HG03097 (cell line): ENCODE measurements at regions not wholly inside any gene's neighbourhood (a gene's known extent, or its start where the extent isn't known, plus 50 kb on each side); places are given as distances from the start of the nearest gene placed in this dataset.
"Not testable (repeated sequence)": the region's sequence is repeated elsewhere in the genome, so short reads cannot be mapped to it uniquely, and the experiment has no call there.

Source experiments
- ATAC-seq: cut with Tn5 transposase; IDR thresholded peaks from one replicate; pipeline ENCODE4 v1.9.1; 2021; ENCODE audit not compliant: unreplicated experiment, low FRiP score

DNA sequence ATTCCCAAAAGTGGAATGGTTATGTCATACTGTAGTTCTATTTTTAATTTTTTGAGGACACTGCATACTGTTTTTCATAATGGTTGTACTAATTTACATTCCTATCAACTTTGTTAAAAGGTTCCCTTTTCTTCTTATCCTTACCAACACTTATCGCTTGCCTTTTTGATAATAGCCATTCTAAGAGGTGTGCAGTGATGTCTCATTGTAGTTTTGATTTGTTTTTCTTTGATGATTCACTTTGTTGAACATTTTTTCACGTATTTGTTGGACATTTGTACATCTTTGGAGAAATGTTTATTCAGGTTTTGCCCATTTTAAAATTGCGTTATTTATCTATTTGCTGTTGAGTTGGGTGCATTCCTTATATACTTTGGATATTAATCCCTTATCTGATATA is 188.8 kb upstream of the SPRY2 start:
- ATAC-seq, result no peak

DNA sequence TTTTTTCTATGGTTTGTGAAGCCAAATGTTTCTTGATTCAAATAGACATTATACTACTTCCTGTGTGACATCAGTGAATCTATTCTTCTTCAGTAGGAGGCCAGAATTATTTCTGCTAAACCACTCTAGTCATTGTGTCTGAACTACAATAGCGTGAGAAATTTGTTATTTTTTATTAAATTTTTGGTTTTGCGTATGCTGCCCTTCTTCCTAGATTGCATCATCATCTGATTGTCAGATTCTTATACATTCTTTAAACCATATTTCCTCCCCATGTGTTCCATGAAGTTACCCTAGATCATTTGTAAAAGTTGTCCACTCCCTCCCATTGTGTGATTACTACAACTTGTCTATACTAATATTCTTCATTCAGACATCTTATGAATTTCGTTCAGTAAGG is 187.8 kb upstream of the SPRY2 start:
- no peak for ATAC-seq

DNA sequence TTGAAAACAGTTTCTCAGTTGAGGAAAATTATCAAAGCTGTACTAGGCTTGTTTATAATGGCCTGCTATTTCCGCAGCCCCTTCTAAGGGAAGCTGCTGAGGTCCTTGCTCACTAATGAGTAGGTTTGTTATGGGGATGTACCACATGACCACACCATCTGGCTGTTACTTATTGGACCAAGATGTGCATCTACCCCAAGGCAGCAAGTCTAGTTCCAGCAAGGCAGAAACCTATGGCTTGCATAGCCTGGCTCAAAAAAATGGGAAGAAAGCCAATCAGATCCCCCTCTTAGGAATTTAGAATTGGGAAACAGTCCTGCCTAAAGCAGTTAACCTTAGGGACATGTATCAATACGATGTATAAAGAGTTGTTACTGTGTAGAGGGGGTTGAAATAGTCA is 186.5 kb upstream of the SPRY2 start:
- ATAC-seq, result no peak

DNA sequence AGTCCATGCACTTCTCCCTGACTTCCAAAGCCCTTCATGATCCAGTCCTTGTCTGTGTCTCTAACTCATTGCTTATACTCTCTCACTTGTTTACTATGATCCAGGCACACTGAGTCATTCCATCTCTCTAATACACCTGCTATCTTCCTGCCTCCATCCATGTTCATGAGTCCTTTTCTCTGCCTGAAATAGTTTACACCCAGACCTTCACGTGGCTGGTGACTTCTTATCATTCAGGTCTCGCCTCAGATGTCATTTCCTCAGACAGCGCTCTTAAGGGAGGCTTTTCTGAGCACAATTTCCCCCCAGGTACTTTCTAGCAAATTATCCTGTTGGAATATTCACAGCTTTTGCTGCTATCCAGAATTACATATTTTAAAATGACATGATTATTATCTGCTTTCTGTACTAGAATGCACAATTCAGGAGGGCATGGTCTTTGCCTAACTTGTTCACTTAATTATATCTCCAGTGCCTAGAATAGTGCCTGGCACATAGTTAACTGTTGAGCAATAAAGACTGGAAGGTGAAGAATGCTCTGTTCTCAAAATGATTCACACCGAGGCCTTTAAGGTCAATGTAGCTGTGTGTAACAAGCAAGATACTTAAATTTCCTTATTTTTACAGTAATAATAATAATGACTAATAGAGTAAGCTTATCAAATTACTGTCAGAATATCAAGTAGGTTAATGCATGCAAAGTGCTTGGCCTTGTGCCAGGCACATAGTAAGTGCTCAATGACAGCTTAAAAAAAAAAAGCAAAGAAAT is 183.7 kb upstream of the SPRY2 start:
- ATAC-seq, result no peak

DNA sequence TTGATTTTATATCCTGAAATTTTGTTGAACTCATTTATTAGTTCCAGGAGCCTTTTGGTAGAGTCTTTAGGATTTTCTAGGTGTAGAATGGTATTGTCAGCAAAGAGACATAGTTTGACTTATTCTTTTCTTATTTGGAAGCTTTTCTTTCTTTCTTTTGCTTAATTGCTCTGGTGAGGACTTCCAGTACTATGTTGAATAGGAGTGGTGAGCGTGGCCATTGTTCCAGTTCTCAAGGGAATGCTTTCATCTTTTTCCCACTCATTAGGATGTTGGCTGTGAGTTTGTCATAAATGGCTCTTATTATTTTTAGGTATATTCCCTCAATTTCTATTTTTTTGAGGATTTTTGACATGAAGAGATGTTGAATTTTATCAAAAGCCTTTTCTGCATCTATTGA is 182.2 kb upstream of the SPRY2 start:
- no peak for ATAC-seq

DNA sequence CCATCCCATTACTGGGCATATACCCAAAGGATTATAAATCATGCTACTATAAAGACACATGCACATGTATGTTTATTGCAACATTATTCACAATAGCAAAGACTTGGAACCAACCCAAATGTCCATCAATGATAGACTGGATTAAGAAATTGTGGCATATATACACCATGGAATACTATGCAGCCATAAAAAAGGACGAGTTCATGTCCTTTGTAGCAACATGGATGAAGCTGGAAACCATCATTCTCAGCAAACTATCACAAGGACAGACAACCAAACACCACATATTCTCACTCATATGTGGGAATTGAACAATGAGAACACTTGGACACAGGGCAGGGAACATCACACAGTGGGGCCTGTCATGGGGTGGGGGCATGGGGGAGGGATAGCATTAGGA is 181.5 kb upstream of the SPRY2 start:
- ATAC-seq, result not testable (repeated sequence)

DNA sequence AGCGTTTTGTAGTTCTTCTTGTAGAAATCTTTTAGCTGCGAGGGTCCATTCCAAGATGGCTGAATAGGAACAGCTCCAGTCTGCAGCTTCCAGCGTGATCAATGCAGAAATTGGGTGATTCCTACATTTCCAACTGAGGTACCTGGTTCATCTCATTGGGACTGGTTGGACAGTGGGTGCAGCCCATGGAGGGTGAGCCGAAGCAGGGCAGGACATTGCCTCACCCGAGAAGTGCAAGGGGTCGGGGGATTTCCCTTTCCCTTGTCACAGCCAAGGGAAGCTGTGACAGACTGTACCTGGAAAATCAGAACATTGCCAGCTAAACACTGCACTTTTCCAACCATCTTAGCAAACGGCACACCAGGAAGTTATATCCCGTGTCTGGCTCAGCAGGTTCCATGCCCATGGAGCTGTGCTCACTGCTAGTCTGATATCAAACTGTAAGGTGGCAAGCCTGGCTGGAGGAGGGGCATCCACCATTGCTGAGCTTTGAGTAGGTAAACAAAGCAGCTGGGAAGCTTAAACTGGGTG is 176.0 kb upstream of the SPRY2 start:
- ATAC-seq, result no peak

DNA sequence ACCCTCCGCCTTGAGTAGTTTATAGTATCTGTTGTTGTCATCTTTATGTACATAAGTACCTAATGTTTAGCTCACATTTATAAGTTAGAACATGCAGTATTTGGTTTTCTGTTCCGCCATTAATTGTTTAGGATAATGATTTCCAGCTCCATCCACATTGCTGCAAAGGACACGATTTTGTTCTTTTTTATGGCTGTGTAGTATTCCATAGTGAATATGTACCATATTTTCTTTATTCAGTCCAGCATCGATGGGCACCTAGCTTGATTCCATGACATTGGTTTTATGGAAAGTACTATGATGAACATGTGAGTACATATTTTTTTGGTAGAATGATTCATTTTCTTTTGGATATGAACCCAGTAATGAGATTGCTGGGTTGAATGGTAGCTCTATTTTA is 174.4 kb upstream of the SPRY2 start:
- no peak for ATAC-seq

DNA sequence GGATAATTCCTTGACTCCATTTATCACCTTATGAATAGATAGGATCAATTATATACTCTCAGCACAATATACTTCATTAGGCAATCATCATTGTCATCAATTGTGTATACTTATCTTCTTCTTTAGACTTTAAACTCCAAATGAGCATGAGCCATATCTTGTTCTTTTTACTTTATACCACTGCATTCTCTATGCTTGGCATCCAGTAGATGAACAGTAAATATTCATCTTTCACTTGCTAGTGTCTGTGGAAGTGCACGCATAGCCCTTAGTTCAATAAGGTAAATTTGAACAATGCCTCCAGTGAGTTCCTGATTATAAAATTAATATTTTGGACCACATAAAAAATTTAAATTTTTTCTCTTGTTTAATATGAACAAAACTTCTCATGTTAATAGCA is 172.3 kb upstream of the SPRY2 start:
- ATAC-seq, result no peak

DNA sequence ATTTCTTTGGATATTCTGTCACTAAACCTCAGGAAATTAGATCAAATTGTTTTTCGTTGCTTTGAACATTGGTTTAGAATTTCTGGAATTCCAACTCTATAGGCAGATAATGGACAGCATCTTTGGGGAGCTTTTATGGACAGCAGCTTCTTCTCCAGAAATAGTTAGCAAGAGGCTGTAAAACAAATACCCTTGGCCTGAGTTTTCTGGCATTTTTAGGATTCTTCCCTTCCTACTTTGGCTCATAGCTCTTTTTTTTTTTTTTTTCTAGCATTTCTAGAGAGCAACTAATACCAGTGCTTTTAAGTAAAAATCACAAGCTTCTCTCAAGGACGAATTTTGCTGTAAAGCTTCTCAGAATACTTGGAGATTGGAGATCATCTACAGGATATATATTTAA is 169.8 kb upstream of the SPRY2 start:
- no peak for ATAC-seq

DNA sequence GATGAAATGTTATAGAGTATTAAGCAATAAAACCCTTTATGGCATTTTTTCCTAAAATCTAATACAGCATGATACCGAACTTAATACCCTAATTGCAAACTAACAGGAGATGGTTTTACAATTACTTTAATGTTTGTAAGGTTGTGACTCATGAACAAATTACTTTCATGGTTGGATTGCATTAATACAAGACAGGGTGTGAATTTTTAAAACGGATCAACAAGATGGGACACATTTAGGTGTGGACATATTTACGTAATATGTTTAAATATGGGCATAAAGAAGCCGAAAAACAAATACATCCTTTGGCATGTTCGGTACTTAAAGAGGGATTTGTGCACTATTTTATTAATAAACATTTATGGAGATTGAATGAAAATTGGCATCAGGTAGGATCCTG is 168.3 kb upstream of the SPRY2 start:
- ATAC-seq, result no peak

DNA sequence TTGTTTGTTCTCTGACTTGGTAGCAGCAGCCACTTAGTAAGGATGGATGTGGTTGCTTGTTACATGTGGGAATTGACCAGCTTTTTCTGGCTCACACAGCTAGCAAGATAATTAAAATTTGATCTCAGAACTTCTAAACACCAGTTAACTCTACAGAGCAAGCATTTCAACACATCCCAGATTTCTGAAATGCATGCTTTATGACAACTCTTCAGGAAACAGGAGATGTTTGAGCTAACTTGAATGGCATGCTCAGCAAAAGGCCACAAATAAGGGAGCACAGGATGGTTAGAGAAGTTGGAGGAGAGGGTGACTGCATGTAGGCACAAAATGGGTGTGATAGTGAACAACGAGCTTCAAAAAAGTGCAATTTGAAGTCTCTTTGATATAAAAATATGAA is 167.1 kb upstream of the SPRY2 start:
- ATAC-seq, result no peak

DNA sequence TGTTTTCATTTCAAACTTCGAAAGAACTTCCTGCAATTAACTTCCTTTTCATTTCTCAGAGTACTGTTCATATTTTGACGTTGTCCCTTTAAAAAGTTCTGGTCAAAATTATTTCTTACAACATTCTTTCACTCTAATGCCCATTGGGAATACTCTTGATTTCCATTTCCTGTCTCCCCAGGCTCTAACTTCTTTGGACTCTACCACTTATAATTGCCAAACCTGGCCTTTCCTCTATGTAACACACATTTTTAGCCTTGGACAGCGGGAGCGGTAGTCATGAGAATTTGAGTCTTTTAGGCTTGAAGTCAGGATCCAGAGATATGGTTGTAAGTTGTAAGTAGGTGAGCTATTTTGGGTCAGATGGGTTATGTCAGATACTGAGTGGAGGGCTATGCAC is 163.5 kb upstream of the SPRY2 start:
- no peak for ATAC-seq

DNA sequence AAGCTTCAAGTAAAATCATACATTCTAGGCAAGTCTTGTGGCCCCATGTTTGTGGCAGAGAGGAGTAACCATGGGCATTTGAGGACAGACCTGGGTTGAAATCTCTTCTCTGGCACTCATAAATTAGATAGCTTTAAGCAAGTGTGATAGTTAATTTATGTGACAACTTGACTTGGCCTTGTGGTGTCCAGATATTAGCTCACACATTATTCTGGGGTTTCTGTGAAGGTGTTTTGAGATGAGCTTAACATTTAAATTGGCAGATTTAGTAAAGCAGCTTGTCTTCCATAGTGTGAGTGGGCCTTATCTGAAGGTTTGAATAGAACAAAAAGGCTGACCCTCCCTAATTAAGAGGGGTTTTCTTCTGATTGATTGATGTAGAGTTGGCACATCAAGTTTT is 161.4 kb upstream of the SPRY2 start:
- ATAC-seq, result no peak

DNA sequence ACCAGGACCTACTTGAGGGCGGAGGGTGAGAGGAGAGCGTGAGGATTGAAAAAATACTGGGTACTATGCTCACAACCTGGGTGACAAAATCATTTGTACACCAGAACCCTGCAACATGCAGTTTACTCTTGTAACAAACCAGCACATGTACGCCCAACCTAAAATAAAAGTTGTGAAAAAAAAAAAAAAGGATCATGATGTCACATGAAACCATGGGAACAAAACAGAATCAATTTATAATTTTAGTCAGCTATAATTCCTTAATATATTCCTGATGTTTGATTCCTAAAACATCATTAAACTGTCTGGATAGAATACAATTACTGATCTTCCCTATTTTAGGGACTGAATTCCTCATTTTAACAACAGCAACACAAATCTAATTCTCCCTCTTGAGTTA is 160.6 kb upstream of the SPRY2 start:
- no peak for ATAC-seq

DNA sequence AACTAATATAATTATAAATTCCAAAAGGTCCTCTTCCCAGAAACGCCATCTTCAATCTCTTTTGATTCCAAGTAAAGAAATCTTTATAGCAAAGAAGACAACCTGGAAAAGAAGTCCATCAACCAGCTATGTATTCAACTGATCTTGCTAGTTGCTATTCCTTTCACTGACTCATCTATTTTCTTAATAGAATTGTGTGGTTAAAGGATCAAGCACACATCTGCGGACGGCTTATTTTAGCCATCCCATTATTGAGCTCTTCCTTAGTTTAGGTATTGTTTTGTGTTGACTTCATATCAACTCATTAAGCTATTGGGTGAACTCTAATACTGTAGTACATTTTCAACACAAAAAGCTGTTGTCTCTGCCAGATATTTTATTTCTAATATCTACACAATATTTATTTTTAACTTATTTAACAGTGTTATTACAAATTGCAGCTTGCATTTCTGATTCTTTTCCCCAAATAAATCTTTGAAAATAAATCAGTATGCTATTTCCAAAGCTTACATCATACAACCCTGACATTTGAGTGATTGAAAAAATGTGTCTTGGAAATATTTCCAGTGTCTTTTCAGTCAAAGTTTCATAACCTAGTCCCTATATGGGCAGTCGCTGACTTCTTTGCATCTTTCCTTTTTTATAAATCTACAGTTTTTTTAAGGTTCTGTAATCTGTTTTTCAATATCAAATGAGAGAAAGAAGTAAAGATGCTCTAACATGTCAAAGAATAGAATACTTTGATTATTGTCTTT is 158.8 kb upstream of the SPRY2 start:
- no peak for ATAC-seq

DNA sequence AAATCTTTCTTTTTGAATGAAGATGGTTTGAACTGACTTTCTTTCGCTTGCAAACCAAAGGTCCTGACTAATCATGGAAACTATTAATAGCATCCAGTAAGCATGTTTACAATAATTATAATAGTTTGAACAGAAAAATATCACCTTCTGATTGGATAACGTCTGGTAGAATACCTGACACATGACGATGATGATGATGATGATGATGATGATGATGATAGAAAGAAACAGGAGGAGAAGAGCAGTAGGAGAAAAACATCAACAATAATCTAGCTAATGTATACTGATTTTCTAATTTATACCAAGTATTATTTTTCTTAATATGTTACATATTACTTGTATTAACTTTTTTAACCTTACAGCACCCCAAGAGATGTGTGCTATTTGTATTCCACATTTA is 157.5 kb upstream of the SPRY2 start:
- ATAC-seq, result no peak

DNA sequence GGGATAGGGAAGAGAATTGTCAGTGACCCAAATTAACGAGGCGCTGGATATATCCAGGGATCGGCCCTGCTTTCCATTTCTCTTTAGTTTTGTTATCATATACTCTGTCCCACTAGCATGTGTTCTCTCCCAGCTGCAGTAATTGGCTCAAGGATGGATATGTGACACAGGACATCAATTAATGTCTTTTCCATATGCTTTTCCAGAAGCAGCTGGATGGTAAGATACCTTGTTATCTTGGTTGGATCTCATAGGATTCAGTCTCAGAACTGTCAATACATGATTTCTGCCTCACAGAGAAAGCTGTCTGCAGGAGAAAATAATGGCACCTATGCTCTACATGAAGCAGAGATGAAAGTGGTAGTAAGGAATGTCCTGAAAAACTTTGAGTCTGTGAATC is 157.1 kb upstream of the SPRY2 start:
- no peak for ATAC-seq

DNA sequence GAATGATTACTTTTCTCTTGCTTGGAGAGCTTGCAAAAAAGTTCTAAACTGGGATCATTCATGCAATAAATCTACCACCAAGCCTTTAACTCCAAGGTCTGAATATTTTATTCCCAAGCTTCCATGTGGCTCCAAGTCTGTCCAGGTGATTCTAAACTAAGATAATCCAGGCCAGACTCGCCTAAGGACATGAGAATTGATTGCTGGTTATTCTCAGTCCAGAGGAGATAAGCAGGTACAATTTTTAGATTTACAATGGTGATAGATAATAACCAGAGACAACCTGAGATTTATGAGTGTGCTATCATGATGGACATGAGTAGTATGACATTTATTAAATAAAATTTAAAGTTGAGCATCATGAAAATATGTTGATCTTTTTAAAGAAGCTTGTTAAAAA is 156.5 kb upstream of the SPRY2 start:
- no peak for ATAC-seq

DNA sequence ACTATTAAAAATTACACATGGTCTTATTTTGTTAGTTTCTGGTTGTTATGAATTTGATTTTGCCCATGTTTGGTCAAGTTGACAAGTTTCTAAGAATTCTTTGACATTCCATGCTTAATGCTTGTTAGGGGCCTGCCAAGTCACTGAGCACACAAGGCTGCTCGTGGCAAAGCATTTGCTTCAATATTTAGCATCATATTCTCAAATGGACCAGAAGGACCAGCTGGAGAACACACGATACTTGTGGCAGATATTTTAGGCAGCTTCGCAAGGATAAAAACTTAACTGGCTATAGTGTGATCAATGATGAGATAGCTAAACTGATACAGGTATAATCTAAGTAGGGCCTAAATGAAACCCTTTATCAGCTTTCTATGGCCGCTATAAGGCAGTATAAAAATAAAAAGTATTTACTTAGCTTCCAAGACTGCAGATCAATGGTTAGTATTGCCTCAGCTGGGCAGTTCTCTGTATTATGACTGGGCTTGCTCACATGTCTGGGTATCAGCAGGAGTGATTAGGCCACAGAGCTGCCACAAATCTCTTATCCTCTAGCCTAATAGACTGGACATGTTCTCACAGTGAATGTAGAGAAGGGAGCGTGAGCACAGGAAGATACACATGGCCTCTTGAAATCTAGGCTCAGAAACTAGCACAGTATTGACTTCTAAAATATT is 155.9 kb upstream of the SPRY2 start:
- ATAC-seq, result no peak

DNA sequence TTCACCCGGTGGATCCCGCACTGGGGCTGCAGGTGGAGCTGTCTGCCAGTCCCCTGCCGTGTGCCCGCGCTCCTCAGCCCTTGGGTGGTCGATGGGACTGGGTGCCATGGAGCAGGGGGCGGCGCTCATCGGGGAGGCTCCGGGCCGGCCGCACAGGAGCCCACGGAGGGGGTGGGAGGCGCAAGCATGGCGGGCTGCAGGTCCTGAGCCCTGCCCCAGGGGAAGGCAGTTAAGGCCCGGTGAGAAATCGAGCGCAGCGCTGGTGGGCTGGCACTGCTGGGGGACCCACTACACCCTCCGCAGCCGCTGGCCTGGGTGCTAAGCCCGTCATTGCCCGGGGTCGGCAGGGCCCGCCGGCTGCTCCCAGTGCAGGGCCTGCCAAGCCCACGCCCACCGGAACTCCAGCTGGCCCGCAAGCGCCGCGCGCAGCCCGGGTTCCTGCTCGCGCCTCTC is 149.6 kb upstream of the SPRY2 start:
- not testable (repeated sequence) for ATAC-seq
